Left colon (tissue), 2 donors: ENCODE measurements at regions not wholly inside any gene's neighbourhood (a gene's known extent, or its start where the extent isn't known, plus 50 kb on each side); places are given as distances from the start of the nearest gene placed in this dataset.
A peak's percentile ranks its signal among the peaks of the same experiment; 100 is the strongest.

Source experiments
- ATAC-seq: fragments of 200-7000 bp; cut with Tn5 transposase; one replicate; pipeline ENCODE4 v1.9.1; 2020; ENCODE audit warnings: mild to moderate bottlenecking, moderate library complexity
- DNase-seq, 2 donors: peaks; one replicate each; pipeline ENCODE4 v3.0.0-alpha.2; 2020
- intact Hi-C, 2 donors: fragments of 100-400 bp; cut with DNase I in 1 of 2; cut with micrococcal nuclease in 1 of 2; formaldehyde crosslinking; loops; one replicate each; pipeline versions ENCODE4 v1.11.2 to v1.14.0; 2022; cut with DNase I, micrococcal nuclease
- donor health status: DM: no; HTN: no; CAD: no.
- donor health status: DM: yes; HTN: yes; CAD: no.

DNA sequence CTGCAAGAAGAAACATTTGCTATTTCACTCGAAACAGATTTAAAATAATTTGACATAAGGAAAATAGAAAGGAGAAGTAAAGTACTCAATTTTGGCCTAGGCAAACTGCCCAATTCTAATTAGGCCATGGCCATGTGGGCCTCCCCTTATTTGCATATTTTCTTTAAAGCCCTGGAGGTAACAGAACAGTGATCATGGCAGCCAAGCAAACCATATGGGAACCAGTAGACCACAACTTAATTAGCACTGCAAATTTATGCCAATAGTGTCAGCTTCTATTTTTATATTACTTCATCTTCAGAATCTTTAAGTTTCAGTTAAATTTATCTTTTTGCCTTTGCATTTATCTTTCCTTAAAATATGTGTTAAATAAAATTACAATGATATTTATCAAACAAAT, 63.3 kb upstream of the THSD7A start:
- no peak for DNase-seq
- ATAC-seq = no peak
- intact Hi-C loops = no loop called here

DNA sequence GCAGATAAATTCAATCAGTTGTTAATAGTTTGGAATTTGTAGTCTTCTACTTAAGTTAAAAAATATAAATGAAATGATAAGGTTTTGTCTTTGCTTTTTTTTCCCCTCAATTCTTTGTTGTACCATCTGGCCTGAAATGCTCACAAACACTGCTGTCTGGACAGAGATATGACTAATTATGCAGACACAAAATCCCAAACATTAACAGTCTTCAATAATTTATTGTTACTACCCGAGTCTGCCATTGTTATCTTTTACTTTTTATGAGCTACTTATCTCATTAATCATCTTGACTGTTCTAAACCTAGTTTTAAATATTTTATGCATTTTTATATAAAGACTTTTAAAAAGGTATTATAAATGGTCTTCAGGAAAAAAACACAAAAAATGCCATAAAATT, 64.7 kb upstream of the THSD7A start:
- intact Hi-C loops = no loop called here
- ATAC-seq (no peak), DNase-seq (no peak)

GRCh38 chr7:11899247-11899646, 67.2 kb upstream of the THSD7A start:
- intact Hi-C loops = no loop called here
- no peak for ATAC-seq

GRCh38 chr7:11910253-11910652, 78.3 kb upstream of the THSD7A start:
- intact Hi-C loops = no loop called here
- ATAC-seq (no peak), DNase-seq (no peak)

More at GRCh38 chr7:11899247-11899646, 67.2 kb upstream of the THSD7A start:
- no peak for DNase-seq

DNA sequence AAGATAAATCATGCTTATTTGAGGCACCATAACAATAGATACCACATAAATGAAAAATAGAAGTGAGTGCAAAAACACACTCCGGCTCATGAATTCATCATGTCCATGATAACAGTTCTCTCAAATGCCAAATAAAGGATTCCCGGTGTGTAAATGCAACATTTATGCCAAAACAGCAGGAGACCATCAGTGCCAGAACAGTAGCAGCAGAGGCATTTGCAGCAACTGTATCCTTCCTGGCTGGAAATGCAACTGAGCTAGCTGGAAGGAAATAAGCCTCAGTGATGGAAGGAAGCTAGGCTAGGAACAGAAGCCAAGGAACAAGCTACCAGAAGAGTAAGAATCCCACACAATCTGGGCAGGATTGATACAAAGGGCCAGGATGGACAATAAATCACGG, 79.9 kb upstream of the THSD7A start:
- DNase-seq (no peak), ATAC-seq (no peak)
- intact Hi-C loops = no loop called here

DNA sequence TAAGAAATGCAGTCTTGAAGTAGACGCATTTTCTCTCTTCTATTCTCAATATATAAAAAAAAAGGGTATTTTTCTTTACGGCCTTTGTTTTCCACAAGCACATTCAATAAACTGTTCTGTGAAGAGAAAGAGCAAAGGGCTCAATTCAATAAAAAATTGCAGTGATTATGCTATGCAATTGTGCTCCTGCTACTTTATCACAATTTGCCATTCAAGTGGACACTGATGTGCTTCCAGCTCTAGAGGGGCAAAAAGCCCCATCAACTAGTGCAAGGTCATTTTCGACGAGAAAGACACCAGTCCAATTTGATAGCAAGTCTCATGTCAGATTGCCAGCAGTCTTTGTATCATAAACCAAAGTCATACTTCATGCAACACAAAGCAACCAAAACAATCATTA, 82.6 kb upstream of the THSD7A start:
- no peak for ATAC-seq
- no peak for DNase-seq
- intact Hi-C loops = no loop called here

DNA sequence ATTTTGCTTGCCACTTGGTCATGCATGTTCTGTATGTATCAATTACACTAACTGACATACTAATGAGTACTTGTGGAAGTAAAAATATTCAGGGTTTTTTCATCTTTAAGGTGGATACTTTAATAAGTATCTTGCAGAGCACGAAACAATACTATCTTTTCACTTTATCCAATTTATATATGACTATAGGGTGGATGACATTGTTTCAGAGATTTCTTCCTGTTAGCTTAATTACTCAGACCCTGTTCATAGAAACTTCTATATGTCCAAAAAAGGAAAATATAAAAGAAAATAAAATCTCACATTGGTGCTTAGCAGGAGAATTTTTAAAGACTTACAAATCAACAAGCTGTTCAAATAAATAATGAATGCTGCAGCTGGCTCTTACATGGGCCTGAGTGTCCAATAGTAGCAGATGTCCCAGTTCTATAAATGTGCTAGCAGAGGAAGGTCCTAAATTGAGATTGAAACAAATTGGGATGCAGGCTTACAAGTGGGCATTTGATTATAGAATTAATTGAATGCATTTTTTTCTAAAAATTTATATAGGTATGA, 91.5 kb upstream of the THSD7A start:
- no peak for ATAC-seq
- no peak for DNase-seq
- intact Hi-C loops = no loop called here

DNA sequence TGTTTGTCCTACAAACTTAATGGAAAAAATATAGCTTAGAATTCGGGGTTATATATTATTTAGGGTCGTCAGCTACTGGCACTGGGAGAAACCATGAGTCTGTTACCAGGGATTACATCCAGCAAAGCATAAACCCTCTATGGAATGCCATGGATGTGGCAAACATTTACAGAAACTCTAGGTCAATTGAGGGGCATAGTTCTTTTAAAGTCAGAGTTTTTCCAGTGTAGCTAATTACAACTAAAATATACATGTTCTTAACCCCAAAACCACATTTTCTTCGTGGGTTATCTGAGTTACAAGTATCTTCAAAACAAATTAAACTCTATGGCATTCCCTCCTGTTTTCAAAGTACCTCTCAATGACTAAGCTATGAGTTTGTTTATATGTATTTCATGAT, 99.3 kb upstream of the THSD7A start:
- ATAC-seq (no peak), DNase-seq (no peak)
- intact Hi-C loops = no loop called here

GRCh38 chr7:11934796-11935195, 102.8 kb upstream of the THSD7A start:
- no peak for DNase-seq
- no peak for ATAC-seq
- intact Hi-C loops = no loop called here

GRCh38 chr7:11935905-11936304, 103.9 kb upstream of the THSD7A start:
- ATAC-seq = no peak
- intact Hi-C loops = no loop called here

DNA sequence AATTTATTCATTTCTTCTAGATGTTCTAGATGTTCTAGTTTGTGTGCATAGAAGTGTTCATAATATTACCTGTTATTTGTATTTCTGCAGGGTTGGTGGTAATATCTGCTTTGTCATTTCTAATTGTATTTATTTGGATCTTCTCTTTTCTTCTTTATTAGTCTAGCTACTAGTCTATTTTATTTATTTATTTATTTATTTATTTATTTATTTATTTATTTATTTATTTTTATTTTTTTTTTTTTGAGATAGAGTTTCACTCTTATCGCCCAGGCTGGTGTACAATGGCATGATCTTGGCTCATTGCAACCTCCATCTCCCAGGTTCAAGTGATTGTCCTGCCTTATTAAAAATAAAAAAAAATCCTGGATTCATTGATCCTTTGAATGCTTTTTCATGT, 114.8 kb upstream of the THSD7A start:
- no peak for ATAC-seq
- DNase-seq = no peak
- intact Hi-C loops = no loop called here

More at GRCh38 chr7:11935905-11936304, 103.9 kb upstream of the THSD7A start:
- no peak for DNase-seq

- DNase-seq = no peak
- intact Hi-C loops = no loop called here
- no peak for ATAC-seq
Measured at GRCh38 chr7:11950281-11950680, 118.3 kb upstream of the THSD7A start.

DNA sequence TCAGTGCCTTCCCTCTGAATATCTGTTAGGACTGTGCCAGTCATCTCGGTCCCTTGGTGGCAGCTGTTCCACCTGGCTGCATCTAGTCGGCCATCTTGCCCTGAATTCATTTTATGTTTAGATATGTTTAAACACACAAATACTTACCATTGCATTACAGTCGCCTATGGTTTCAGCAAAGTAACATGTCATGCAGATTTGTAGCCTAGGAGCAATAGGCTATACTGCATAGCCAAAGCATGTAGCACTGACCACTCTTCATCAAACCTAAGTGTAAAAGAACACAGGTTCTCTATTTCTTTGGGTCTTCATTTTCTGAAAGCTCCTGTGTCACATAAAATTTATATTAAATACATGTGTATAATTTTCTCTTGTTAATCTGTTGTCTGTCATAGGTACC, 118.9 kb upstream of the THSD7A start:
- ATAC-seq = no peak
- intact Hi-C loops = no loop called here

GRCh38 chr7:11951909-11952308, 119.9 kb upstream of the THSD7A start:
- ATAC-seq (no peak), DNase-seq (no peak)
- intact Hi-C loops = no loop called here

More for the DNA sequence above, 118.9 kb upstream of the THSD7A start:
- no peak for DNase-seq

- intact Hi-C loops = no loop called here
- ATAC-seq (no peak), DNase-seq (no peak)
Measured at GRCh38 chr7:11952972-11953371, 121.0 kb upstream of the THSD7A start.

- intact Hi-C loops = no loop called here
- no peak for ATAC-seq
- no peak for DNase-seq
Measured at GRCh38 chr7:11956991-11957390, 125.0 kb upstream of the THSD7A start.

- DNase-seq (no peak), ATAC-seq (no peak)
- intact Hi-C loops = no loop called here
Measured at GRCh38 chr7:11957956-11958355, 126.0 kb upstream of the THSD7A start.

DNA sequence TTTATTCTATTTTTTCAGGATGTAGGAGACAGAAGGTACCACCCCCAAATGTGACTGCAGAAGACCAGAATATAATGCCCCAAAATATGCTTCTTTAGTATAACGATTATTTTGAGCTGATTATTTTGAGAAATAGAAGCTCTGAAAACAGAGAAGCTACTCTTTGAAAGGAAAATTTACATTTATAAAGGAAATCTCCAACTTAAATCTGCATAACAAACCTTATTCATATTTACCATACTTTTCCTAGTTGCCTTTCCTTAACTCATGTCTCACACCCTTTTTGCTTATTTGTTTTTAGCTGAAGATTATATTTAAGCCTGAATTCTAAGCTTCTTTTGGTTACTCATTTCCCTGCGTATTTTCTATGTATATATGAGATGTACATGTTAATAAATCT, 127.1 kb upstream of the THSD7A start:
- ATAC-seq = no peak
- DNase-seq = no peak
- intact Hi-C loops = no loop called here

DNA sequence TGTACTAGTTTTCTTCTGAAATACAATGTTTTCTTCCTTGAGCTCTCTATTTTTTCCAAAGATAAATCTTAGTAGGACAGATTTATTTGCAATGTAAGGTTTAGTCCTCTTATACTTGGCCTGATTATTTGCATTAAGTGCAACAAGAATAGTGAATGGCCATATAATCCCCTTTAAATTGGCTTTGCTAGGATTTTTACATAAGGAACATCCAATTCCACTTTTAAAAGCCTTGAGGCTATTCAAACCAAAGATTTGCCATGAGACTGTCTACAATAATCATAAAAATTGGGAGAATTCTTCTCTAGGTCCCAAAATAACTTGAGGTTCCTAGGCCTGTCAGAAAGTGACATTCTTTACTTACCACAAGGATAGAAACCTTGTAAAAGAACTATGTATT, 128.6 kb upstream of the THSD7A start:
- no peak for DNase-seq
- intact Hi-C loops = no loop called here
- no peak for ATAC-seq

DNA sequence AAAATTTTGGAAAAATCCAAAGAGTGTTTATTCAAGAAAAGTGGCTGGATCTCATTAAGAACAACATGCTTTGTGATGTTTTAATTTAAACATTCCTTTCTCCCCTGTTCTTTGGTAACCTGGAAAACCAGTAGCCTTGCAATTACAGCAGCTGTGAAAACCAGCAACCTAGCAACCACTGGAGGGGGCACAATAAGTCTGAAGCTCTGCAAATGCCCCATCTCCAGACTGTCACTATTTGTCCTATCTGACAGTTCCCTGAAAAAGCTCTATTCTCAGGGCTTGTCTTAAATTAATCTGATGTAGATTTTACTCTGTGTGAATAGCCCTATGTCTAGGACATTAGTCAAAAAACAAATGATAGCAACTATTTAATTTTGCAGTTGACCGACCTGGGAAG, 137.6 kb upstream of the THSD7A start:
- DNase-seq = no peak
- intact Hi-C loops = no loop called here
- peak; percentile 21 for ATAC-seq

- no peak for DNase-seq
- peak; percentile 97 for ATAC-seq
- intact Hi-C loops = no loop called here
Measured at GRCh38 chr7:11970132-11970531, 138.1 kb upstream of the THSD7A start.

DNA sequence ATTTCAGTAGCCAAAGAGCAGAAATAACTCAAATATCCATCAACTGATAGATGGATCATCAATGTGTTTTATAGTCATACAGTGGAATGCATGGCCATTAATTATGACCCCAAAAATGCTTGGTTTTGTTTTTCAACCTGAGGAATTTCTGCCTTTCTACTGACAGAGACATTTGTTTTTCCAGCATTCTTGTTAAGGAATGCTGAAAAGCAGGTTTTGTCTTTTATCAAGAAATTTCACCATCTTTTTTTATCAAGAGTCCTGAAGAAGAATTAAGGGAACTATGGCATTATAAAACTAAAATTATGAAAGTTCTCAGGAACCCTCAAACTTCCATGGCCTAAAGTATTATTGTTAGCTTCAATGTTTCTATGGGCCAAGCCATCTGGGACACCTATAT, 153.4 kb upstream of the THSD7A start:
- no peak for DNase-seq
- ATAC-seq = no peak
- intact Hi-C loops = no loop called here
